ENCODE measurements at regions not wholly inside any gene's neighbourhood (a gene's known extent, or its start where the extent isn't known, plus 50 kb on each side); places are given as distances from the start of the nearest gene placed in this dataset.

- TF ChIP-seq, protein P1, sequence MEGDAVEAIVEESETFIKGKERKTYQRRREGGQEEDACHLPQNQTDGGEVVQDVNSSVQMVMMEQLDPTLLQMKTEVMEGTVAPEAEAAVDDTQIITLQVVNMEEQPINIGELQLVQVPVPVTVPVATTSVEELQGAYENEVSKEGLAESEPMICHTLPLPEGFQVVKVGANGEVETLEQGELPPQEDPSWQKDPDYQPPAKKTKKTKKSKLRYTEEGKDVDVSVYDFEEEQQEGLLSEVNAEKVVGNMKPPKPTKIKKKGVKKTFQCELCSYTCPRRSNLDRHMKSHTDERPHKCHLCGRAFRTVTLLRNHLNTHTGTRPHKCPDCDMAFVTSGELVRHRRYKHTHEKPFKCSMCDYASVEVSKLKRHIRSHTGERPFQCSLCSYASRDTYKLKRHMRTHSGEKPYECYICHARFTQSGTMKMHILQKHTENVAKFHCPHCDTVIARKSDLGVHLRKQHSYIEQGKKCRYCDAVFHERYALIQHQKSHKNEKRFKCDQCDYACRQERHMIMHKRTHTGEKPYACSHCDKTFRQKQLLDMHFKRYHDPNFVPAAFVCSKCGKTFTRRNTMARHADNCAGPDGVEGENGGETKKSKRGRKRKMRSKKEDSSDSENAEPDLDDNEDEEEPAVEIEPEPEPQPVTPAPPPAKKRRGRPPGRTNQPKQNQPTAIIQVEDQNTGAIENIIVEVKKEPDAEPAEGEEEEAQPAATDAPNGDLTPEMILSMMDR (IDR thresholded peaks at IDR 0.05) = no peak
- TF ChIP-seq POLR2A (IDR thresholded peaks at IDR 0.05) = no peak
These were observed 589.3 kb upstream of the KCNMB2 start for GRCh38 chr3:177946936-177947335.
